ENCODE measurements at regions not wholly inside any gene's neighbourhood (a gene's known extent, or its start where the extent isn't known, plus 50 kb on each side); places are given as distances from the start of the nearest gene placed in this dataset.

DNA sequence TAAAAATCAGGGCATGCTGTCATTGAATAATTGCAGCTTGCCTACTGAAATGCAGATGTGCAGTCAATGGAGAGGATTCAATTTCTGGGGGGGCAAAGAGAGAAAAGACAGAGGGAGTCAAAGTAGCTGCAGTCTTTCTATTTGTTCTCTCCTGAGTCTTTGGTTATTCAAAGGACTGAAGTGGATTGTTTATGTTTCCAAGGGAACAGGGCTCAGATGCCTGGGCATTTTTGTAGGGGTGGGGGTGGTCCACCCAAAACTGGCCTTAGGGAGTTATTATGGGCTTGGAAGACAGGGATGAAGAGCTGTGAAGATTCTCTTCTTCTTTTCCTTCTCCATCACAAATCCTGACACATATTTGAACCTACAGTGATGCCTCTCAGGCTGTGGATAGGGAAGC is 408.8 kb upstream of the DAB1 start:
- CTCF ChIA-PET: no interaction called here
- Histone ChIP-seq H3K79me2 (ENCODE audit: insufficient read depth, low read length) (no peaks in the 10 kb centered on the region), H3K4me1 (ENCODE audit: control insufficient read depth in 1 of 2, insufficient read depth in 2 of 2, low read length in 2 of 2) (no peaks in the 10 kb centered on the region), H3K9me2 (ENCODE audit: insufficient read depth) (no peaks in the 10 kb centered on the region), H3K9ac (ENCODE audit: low read length) (no peak overlapping the region), H3K27me3 (ENCODE audit: insufficient read depth, low read length) (no peaks in the 10 kb centered on the region), H3K9me3 (ENCODE audit: control insufficient read depth in 1 of 2, insufficient read depth in 1 of 2, low read depth in 1 of 2, low read length in 2 of 2) (no peaks in the 10 kb centered on the region), H3K4me2 (ENCODE audit: low read length) (no peak overlapping the region), H3K36me3 (ENCODE audit: control insufficient read depth in 1 of 2, insufficient read depth in 2 of 2, low read length in 2 of 2) (no peaks in the 10 kb centered on the region), H2AFZ (ENCODE audit: low read depth, low read length, poor library complexity, severe bottlenecking) (no peak overlapping the region), H3K27ac (ENCODE audit: low read depth, low read length) (no peak overlapping the region), H4K20me1 (ENCODE audit: insufficient read depth) (no peaks in the 10 kb centered on the region), H3K4me3 (replicated peaks in 1 of 2; ENCODE audit: low read depth in 1 of 2, low read length in 2 of 2) (no peak overlapping the region)
- POLR2A ChIA-PET: no interaction called here
- ATAC-seq: no peak
- RAD21 ChIA-PET (ENCODE audit: low non-redundant PET in 1 of 2, low total read pairs in 2 of 2, uncharacterized antibody in 2 of 2, unreplicated experiment in 2 of 2): no interaction called here
- BruUV-seq (replicated peaks): no TSS peak
- TF ChIP-seq, protein P1, sequence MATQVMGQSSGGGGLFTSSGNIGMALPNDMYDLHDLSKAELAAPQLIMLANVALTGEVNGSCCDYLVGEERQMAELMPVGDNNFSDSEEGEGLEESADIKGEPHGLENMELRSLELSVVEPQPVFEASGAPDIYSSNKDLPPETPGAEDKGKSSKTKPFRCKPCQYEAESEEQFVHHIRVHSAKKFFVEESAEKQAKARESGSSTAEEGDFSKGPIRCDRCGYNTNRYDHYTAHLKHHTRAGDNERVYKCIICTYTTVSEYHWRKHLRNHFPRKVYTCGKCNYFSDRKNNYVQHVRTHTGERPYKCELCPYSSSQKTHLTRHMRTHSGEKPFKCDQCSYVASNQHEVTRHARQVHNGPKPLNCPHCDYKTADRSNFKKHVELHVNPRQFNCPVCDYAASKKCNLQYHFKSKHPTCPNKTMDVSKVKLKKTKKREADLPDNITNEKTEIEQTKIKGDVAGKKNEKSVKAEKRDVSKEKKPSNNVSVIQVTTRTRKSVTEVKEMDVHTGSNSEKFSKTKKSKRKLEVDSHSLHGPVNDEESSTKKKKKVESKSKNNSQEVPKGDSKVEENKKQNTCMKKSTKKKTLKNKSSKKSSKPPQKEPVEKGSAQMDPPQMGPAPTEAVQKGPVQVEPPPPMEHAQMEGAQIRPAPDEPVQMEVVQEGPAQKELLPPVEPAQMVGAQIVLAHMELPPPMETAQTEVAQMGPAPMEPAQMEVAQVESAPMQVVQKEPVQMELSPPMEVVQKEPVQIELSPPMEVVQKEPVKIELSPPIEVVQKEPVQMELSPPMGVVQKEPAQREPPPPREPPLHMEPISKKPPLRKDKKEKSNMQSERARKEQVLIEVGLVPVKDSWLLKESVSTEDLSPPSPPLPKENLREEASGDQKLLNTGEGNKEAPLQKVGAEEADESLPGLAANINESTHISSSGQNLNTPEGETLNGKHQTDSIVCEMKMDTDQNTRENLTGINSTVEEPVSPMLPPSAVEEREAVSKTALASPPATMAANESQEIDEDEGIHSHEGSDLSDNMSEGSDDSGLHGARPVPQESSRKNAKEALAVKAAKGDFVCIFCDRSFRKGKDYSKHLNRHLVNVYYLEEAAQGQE (IDR thresholded peaks at IDR 0.05; ENCODE audit: low read depth): no peak
- no peak for TF ChIP-seq MAX (IDR thresholded peaks at IDR 0.05)
- no peak for TF ChIP-seq EGR1 (IDR thresholded peaks at IDR 0.05; ENCODE audit: low read depth)
- no peak for TF ChIP-seq ZBTB33 (IDR thresholded peaks at IDR 0.05; ENCODE audit: extremely low read depth, insufficient replicate concordance, low read length)
- no peak for TF ChIP-seq CBX3 (IDR thresholded peaks at IDR 0.05; ENCODE audit: low read depth)
- no peak for TF ChIP-seq ATF3 (IDR thresholded peaks at IDR 0.05)
- TF ChIP-seq FOSL1 (IDR thresholded peaks at IDR 0.05; ENCODE audit: low read depth): no peak
- no peak for TF ChIP-seq SP1 (IDR thresholded peaks at IDR 0.05; ENCODE audit: low read depth)
- TF ChIP-seq YY1 (IDR thresholded peaks at IDR 0.05; ENCODE audit: extremely low read depth, insufficient replicate concordance, low read depth, low read length): no peak
- TF ChIP-seq, protein P2, sequence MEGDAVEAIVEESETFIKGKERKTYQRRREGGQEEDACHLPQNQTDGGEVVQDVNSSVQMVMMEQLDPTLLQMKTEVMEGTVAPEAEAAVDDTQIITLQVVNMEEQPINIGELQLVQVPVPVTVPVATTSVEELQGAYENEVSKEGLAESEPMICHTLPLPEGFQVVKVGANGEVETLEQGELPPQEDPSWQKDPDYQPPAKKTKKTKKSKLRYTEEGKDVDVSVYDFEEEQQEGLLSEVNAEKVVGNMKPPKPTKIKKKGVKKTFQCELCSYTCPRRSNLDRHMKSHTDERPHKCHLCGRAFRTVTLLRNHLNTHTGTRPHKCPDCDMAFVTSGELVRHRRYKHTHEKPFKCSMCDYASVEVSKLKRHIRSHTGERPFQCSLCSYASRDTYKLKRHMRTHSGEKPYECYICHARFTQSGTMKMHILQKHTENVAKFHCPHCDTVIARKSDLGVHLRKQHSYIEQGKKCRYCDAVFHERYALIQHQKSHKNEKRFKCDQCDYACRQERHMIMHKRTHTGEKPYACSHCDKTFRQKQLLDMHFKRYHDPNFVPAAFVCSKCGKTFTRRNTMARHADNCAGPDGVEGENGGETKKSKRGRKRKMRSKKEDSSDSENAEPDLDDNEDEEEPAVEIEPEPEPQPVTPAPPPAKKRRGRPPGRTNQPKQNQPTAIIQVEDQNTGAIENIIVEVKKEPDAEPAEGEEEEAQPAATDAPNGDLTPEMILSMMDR (IDR thresholded peaks at IDR 0.05 in 2 of 3, conservative IDR thresholded peaks at IDR 0.05 in 1 of 3; ENCODE audit: borderline replicate concordance in 1 of 3, insufficient read depth in 1 of 3, low read depth in 2 of 3, low read length in 2 of 3): no peak
- no peak for TF ChIP-seq RAD21 (IDR thresholded peaks at IDR 0.05; ENCODE audit: low read depth)
- TF ChIP-seq EZH2 (IDR thresholded peaks at IDR 0.05): no peak
- TF ChIP-seq POLR2A (IDR thresholded peaks at IDR 0.05; ENCODE audit: borderline replicate concordance, extremely low read depth, insufficient read depth, insufficient read length): no peak
- no peak for TF ChIP-seq JUND (IDR thresholded peaks at IDR 0.05)
- TF ChIP-seq ZNF274 (IDR thresholded peaks at IDR 0.05; ENCODE audit: low read depth, low read length): no peak
- no peak for TF ChIP-seq EZH2phosphoT487 (IDR thresholded peaks at IDR 0.05; ENCODE audit: borderline replicate concordance)
- TF ChIP-seq TCF7L2 (IDR thresholded peaks at IDR 0.05; ENCODE audit: borderline replicate concordance, extremely low read depth, insufficient read depth, insufficient read length): no peak
- DNase-seq (ENCODE audit: low read depth, low spot score): no peak
- intact Hi-C loops (cut with micrococcal nuclease): no loop called here
